ENCODE measurements at regions not wholly inside any gene's neighbourhood (a gene's known extent, or its start where the extent isn't known, plus 50 kb on each side); places are given as distances from the start of the nearest gene placed in this dataset.

GRCh38 chr10:52703898-52704297 lies 68.7 kb downstream of the MBL2 start:
- no peak for DNase-seq (ENCODE audit: low read depth)

GRCh38 chr10:52706332-52707070 lies 66.1 kb downstream of the MBL2 start:
- DNase-seq (ENCODE audit: low read depth) = no peak

All from HS-5 (cell line).